Loucy (cell line): ENCODE measurements at regions not wholly inside any gene's neighbourhood (a gene's known extent, or its start where the extent isn't known, plus 50 kb on each side); places are given as distances from the start of the nearest gene placed in this dataset.

Experiments used
- EZH2phosphoT487 ChIP-seq: fragments of 200-600 bp; IDR thresholded peaks from 2 replicates; pipeline ENCODE4 v1.6.1; 2018; ENCODE audit warnings: antibody characterized with exemption, mild to moderate bottlenecking, moderate library complexity, borderline replicate concordance
- TF ChIP-seq, protein P1 (sequence below): fragments of 200-600 bp; sonication (generic); conservative IDR thresholded peaks from 2 replicates; pipeline ENCODE4 v1.5.1; 2014; ENCODE audit warnings: mild to moderate bottlenecking, antibody characterized with exemption, low read length

DNA sequence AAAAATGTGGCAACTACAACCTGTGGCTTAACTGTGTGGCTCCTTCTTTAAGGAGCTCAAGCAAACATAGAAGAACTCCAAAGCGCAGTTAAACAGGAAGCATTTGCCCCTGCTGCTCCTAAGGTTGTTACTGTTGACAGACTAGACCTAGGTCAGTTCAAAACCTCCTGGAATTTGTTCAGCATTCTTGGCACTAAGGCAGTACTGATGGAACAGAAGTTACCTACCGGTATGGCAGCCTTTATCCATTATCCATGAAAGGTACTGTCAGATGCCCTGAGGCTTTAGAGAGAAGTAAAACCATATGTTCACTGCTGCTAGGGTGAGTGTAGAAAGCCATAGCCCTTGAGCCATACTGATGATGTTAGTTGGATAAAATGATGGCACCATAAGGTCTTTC lies 916.5 kb upstream of the FAT3 start:
- TF ChIP-seq, protein P1, sequence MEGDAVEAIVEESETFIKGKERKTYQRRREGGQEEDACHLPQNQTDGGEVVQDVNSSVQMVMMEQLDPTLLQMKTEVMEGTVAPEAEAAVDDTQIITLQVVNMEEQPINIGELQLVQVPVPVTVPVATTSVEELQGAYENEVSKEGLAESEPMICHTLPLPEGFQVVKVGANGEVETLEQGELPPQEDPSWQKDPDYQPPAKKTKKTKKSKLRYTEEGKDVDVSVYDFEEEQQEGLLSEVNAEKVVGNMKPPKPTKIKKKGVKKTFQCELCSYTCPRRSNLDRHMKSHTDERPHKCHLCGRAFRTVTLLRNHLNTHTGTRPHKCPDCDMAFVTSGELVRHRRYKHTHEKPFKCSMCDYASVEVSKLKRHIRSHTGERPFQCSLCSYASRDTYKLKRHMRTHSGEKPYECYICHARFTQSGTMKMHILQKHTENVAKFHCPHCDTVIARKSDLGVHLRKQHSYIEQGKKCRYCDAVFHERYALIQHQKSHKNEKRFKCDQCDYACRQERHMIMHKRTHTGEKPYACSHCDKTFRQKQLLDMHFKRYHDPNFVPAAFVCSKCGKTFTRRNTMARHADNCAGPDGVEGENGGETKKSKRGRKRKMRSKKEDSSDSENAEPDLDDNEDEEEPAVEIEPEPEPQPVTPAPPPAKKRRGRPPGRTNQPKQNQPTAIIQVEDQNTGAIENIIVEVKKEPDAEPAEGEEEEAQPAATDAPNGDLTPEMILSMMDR = no peak
- no peak for TF ChIP-seq EZH2phosphoT487
